GM12875 (cell line): ENCODE measurements at regions not wholly inside any gene's neighbourhood (a gene's known extent, or its start where the extent isn't known, plus 50 kb on each side); places are given as distances from the start of the nearest gene placed in this dataset.

Experiments
- H3K4me3 ChIP-seq: one replicate; pipeline ENCODE4 v1.5.1; 2011; ENCODE audit warnings: low read depth, low read length, control low read depth
- CTCF ChIP-seq: IDR thresholded peaks from 2 replicates; pipeline ENCODE4 v1.5.1; 2011; ENCODE audit warnings: low read depth, mild to moderate bottlenecking, control low read depth, inconsistent platforms, low read length, moderate library complexity, borderline replicate concordance; ENCODE audit not compliant: insufficient read depth

GRCh38 chr15:47566610-47567009 is 150.7 kb upstream of the SEMA6D start:
- no peak for TF ChIP-seq CTCF
- no peak overlapping the region for H3K4me3 ChIP-seq

GRCh38 chr15:47568030-47568429 is 149.3 kb upstream of the SEMA6D start:
- no peak overlapping the region for H3K4me3 ChIP-seq
- TF ChIP-seq CTCF: no peak

- no peak for TF ChIP-seq CTCF
- H3K4me3 ChIP-seq: no peak overlapping the region
Observed at GRCh38 chr15:47570044-47570443, 147.3 kb upstream of the SEMA6D start.

GRCh38 chr15:47570451-47570850 is 146.9 kb upstream of the SEMA6D start:
- TF ChIP-seq CTCF: no peak
- H3K4me3 ChIP-seq: no peak overlapping the region

- H3K4me3 ChIP-seq: no peak overlapping the region
- no peak for TF ChIP-seq CTCF
Observed at GRCh38 chr15:47570881-47571640, 146.2 kb upstream of the SEMA6D start.

GRCh38 chr15:47573673-47574072 is 143.6 kb upstream of the SEMA6D start:
- H3K4me3 ChIP-seq: no peak overlapping the region
- TF ChIP-seq CTCF: no peak

- H3K4me3 ChIP-seq: no peak overlapping the region
- no peak for TF ChIP-seq CTCF
Observed at GRCh38 chr15:47577000-47577399, 140.3 kb upstream of the SEMA6D start.
